GM20431 (cell line): ENCODE measurements at regions not wholly inside any gene's neighbourhood (a gene's known extent, or its start where the extent isn't known, plus 50 kb on each side); places are given as distances from the start of the nearest gene placed in this dataset.

ENCODE experiments used
- in situ Hi-C: fragments of 300-500 bp; cut with MseI, MboI; formaldehyde crosslinking; loops from one replicate; pipeline ENCODE4 v1.15.0; 2020; ENCODE audit warnings: low sequenced_read_pairs; ENCODE audit not compliant: unreplicated experiment

DNA sequence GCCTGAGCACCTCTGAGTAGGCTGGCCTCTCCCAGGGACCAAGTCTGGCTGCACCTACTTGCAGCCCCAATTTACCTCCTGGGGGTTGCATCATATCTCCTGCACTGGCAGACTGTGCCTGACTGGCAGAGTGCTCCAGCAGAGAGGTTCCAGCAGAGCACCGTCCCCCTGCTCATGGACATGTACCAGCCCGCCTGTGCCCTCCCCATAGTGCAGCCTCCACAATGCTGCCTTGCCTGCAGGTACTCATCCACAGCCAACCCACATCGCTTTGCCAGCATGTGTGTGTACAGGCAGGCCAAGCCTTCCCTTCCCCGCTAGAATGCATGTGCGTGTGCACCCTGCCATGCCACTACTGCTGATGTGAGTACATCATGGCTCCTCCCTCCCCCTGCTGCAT is 105.5 kb upstream of the NPSR1 start:
- in situ Hi-C loops, result no loop called here

DNA sequence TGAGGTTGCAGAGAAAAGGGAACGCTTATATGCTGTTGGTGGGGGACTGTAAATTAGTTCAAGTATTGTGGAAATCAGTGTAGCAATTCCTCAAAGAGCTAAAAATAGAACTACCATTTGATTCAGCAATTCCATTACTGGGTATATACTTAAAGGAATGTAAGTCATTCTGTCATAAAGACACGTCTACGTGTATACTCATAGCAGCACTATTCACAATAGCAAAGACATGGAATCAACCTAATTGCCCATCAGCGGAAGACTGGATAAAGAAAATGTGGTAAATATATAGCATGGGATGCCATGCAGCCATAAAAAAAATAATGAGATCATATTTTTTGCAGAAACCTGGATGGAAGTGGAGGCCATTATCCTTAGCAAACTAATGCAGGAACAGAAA is 100.0 kb upstream of the NPSR1 start:
- in situ Hi-C loops, result no loop called here

DNA sequence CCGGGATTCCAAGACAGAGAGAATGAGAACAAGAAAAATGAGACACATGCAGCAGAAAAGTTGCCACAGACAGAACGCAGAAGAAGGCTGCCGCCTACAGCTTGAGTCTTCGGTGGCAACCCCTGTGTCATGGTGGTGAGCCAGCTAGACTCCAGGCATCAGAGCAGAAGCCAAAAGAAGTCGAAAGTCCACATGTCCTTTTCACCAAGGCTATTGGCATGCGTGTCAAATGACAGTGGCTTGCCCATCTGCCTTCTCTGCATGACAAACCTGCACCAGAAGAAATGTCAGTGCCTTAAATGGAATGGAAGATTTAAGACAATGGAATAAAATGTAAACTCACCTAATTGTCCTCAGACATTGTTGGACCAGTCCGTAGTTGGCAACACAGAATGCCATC is 93.9 kb upstream of the NPSR1 start:
- in situ Hi-C loops, result no loop called here

DNA sequence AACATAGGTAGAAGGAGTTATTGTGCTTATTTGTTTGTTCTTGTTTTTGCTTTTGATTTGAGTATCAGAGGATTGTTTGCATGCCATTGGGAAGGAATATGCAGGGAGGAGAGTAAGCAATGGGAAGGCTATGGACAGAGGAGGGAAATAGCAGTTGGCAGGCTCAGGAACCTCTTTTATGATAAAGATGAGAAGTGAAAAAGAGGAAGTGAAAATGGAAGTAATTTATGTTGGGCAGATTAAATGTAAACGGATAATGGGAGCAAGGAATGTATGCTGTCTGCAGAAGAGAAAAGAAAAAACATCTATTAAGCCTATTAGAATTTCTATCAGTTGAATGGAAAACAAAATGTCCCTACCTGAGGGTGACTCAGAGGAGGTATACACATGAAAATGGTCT is 90.1 kb upstream of the NPSR1 start:
- in situ Hi-C loops, result no loop called here

DNA sequence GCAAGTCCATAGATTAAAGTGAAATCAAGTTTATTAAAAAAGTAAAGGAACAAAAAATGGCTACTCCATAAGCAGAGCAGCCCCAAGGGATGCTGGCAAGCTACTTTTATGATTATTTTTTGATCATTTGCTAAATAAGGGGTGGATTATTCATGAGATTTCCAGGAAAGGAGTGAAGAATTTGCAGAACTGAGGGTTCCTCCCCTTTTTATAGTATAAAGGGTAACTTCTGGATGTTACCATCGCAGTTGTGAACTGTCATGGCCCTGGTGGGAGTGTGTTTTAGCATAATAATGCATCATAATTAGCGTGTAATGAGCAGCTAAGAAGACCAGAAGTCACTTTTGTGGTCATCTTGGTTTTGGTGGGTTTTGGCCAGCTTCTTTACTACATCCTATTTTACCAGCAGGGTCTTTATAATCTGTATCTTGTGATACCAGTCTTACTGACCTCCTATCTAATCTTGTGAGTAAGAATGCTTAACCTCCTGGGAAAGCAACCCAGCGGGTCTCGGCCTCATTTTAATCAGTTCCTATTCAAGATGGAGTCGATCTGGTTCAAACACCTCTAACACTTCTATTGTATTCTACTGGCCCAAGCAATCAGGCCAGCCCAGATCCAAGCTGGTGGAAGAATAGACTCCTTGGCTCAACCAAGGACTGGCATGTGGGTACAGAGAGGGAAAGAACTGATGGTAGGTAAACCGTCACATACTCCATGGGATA is 87.9 kb upstream of the NPSR1 start:
- in situ Hi-C loops, result no loop called here

DNA sequence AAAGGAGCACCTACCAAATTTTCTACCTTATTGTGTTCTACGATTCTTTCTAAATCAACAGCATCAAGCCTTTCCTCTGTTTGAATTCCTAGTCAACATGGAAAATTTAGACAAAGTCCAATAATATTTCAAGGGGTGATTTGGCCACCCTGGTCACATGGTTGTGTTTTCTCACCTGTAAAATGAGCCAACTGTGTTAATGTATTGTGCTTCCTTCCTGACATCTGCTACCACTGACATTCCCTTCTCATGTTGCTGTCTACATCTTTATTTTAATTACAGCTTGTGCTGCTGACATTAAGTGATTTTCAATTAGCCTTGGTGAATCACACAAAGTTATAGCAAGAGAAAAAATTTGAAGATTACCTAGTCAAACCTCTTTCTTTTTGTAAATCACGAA is 83.0 kb upstream of the NPSR1 start:
- in situ Hi-C loops, result loop anchor here (25.0 kb wide), 1 partner anchor 238 kb away; no protein-coding TSS in a partner anchor

DNA sequence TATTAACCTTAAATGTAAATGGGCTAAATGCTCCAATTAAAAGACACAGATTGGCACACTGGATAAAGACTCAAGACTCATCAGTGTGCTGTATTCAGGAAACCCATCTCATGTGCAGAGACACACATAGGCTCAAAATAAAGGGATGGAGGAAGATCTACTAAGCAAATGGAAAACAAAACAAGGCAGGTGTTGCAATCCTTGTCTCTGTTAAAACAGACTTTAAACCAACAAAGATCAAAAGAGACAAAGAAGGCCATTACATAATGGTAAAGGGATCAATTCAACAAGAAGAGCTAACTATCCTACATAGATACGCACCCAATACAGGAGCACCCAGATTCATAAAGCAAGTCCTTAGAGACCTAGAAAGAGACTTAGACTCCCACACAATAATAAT is 80.1 kb upstream of the NPSR1 start:
- in situ Hi-C loops, result loop anchor here (25.0 kb wide), 1 partner anchor 241 kb away; no protein-coding TSS in a partner anchor

DNA sequence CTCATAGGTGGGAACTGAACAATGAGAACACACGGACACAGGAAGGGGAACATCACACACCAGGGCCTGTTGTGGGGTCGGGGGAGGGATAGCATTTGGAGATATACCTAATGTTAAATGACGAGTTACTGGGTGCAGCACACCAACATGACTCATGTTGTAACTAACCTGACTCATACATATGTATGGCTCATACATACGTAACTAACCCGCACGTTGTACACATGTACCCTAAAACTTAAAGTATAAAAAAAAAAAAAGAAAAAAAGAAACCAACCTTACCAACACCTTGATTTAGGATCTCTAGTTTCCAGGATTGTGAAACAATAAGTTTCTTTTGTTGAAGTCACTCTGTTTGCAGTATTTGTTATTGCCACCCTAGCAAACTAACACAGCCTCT is 76.3 kb upstream of the NPSR1 start:
- in situ Hi-C loops, result loop anchor here (25.0 kb wide), 1 partner anchor 244 kb away; no protein-coding TSS in a partner anchor

DNA sequence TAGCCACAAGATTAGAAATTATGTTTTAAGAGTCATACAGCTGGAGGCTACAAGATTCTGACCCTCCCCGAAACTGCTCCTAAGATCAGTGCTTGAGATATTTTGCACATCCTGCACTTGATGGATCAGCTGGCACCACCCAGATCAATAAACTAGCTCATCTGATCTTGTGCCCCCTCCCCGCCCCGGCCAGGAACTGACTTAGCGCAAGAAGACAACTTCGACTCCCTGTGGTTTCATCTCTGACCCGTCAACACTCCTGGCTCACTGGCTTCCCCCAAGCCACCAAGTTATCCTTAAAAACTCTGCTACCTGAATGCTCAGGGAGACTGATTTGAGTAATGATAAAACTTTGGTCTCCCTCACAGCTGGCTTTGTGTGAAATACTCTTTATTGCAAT is 73.5 kb upstream of the NPSR1 start:
- in situ Hi-C loops, result loop anchor here (25.0 kb wide), 1 partner anchor 247 kb away; no protein-coding TSS in a partner anchor

DNA sequence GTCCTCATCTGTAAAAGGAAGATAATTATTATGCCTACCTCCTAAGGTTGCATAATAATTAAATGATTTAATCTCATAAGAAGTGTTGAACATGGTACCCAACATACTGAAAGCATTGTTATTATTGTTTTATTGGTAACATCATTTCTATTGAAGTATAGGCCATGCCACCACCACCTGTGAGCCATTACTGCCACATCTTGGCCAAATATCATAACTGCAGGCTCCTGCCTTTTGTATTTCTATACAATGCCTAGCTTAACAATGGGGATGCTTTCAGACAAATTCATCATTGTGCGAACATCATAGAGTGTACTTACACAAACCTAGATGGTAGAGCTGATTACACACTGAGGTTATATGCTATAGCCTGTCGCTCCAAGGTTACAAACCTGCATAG is 61.1 kb upstream of the NPSR1 start:
- in situ Hi-C loops, result loop anchor here (25.0 kb wide), 1 partner anchor 260 kb away; no protein-coding TSS in a partner anchor

DNA sequence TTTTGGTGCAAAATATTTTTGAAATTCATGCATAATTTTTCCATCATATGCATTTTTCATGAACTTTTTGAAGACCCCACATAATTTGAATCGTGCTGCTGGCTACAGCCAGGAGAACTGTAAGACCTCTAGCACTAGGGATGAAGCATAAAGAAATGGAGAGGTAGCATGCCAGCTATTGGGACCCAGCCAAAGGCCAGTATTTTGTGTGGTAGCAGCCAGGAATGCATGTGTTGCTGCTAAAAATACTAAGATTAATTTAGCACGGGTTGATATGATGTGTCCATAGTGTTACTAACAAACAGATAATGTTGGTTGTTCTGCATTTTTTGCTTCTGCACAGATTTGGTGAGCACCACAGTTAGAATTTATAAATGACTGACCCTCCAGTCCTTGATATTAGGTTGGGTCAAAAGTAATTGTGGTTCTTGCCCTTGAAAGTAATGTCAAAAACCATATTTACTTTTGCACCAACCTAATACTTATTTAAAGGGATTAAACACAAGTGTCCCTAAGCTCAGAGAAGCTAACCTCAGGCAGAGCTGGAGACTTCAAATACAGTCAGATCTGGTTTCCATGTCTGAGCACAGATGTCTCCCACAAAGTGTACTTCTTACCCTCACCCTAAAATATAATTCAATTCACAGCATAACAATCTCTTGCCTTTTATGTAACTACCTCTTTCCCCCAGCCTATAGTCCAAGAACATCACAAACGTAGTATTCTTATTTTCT is 54.1 kb upstream of the NPSR1 start:
- in situ Hi-C loops, result no loop called here
